ENCODE measurements at regions not wholly inside any gene's neighbourhood (a gene's known extent, or its start where the extent isn't known, plus 50 kb on each side); places are given as distances from the start of the nearest gene placed in this dataset.

- TF ChIP-seq RAD21 (conservative IDR thresholded peaks at IDR 0.05) (no peak), CTCF (IDR thresholded peaks at IDR 0.05; ENCODE audit: poor library complexity, severe bottlenecking) (no peak), MXI1 (conservative IDR thresholded peaks at IDR 0.05; ENCODE audit: poor library complexity, severe bottlenecking) (no peak), POLR2AphosphoS5 (IDR thresholded peaks at IDR 0.05) (no peak), EZH2 (IDR thresholded peaks at IDR 0.05; ENCODE audit: borderline replicate concordance, insufficient read depth, low read length, poor library complexity, severe bottlenecking) (no peak), TAF1 (IDR thresholded peaks at IDR 0.05; ENCODE audit: low read depth) (no peak), EP300 (conservative IDR thresholded peaks at IDR 0.05; ENCODE audit: poor library complexity, severe bottlenecking) (no peak), SMC3 (conservative IDR thresholded peaks at IDR 0.05; ENCODE audit: poor library complexity) (no peak)
- TF ChIP-seq, protein P1, sequence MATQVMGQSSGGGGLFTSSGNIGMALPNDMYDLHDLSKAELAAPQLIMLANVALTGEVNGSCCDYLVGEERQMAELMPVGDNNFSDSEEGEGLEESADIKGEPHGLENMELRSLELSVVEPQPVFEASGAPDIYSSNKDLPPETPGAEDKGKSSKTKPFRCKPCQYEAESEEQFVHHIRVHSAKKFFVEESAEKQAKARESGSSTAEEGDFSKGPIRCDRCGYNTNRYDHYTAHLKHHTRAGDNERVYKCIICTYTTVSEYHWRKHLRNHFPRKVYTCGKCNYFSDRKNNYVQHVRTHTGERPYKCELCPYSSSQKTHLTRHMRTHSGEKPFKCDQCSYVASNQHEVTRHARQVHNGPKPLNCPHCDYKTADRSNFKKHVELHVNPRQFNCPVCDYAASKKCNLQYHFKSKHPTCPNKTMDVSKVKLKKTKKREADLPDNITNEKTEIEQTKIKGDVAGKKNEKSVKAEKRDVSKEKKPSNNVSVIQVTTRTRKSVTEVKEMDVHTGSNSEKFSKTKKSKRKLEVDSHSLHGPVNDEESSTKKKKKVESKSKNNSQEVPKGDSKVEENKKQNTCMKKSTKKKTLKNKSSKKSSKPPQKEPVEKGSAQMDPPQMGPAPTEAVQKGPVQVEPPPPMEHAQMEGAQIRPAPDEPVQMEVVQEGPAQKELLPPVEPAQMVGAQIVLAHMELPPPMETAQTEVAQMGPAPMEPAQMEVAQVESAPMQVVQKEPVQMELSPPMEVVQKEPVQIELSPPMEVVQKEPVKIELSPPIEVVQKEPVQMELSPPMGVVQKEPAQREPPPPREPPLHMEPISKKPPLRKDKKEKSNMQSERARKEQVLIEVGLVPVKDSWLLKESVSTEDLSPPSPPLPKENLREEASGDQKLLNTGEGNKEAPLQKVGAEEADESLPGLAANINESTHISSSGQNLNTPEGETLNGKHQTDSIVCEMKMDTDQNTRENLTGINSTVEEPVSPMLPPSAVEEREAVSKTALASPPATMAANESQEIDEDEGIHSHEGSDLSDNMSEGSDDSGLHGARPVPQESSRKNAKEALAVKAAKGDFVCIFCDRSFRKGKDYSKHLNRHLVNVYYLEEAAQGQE (IDR thresholded peaks at IDR 0.05; ENCODE audit: borderline replicate concordance) = no peak
Measured at GRCh38 chr1:29784276-29785136, 548.2 kb downstream of the PTPRU start.

Data from neural cell (in vitro differentiated cells).